Smooth muscle cell (in vitro differentiated cells): ENCODE measurements at regions not wholly inside any gene's neighbourhood (a gene's known extent, or its start where the extent isn't known, plus 50 kb on each side); places are given as distances from the start of the nearest gene placed in this dataset.

Experiments
- DNase-seq: peaks from one replicate; lab custom pipeline; 2025; ENCODE audit not compliant: unreplicated experiment; lab: John Stamatoyannopoulos, UW
- H2AFZ ChIP-seq: fragments of 200-600 bp; sonication (generic); 2 replicates; pipeline ENCODE4 v1.6.0; 2016; ENCODE audit warnings: antibody characterized with exemption, low read depth, mild to moderate bottlenecking
- H3F3A ChIP-seq: fragments of 200-600 bp; sonication (generic); 2 replicates; pipeline ENCODE4 v1.6.0; 2017; ENCODE audit warnings: antibody characterized with exemption, low read depth
- H3K27ac ChIP-seq: fragments of 200-600 bp; sonication (generic); 2 replicates; pipeline ENCODE4 v1.5.1; 2016; ENCODE audit warnings: low read depth, mild to moderate bottlenecking
- H3K27me3 ChIP-seq: fragments of 200-600 bp; sonication (generic); 2 replicates; pipeline ENCODE4 v1.6.1; 2016; ENCODE audit warnings: low read depth, mild to moderate bottlenecking
- H3K36me3 ChIP-seq: fragments of 200-600 bp; sonication (generic); 2 replicates; pipeline ENCODE4 v1.5.1; 2016; ENCODE audit warnings: low read depth
- H3K4me1 ChIP-seq: fragments of 200-600 bp; sonication (generic); 2 replicates; pipeline ENCODE4 v1.5.1; 2016; ENCODE audit warnings: low read depth
- H3K4me2 ChIP-seq: fragments of 200-600 bp; sonication (generic); 2 replicates; pipeline ENCODE4 v1.6.0; 2016; ENCODE audit warnings: mild to moderate bottlenecking
- H3K4me3 ChIP-seq: fragments of 200-600 bp; sonication (generic); 2 replicates; pipeline ENCODE4 v1.5.1; 2016; ENCODE audit warnings: mild to moderate bottlenecking
- H3K79me2 ChIP-seq: fragments of 200-600 bp; sonication (generic); 2 replicates; pipeline ENCODE4 v1.6.0; 2016; ENCODE audit warnings: low read depth, mild to moderate bottlenecking
- H3K9ac ChIP-seq: fragments of 200-600 bp; sonication (generic); 2 replicates; pipeline ENCODE4 v1.6.0; 2016; ENCODE audit warnings: low read depth
- H3K9me3 ChIP-seq: fragments of 200-600 bp; sonication (generic); replicated peaks from 2 replicates; pipeline ENCODE4 v1.5.1; 2016; ENCODE audit warnings: low read depth
- H4K20me1 ChIP-seq: fragments of 200-600 bp; sonication (generic); 2 replicates; pipeline ENCODE4 v1.6.0; 2016; ENCODE audit warnings: low read depth
- CTCF ChIP-seq: fragments of 200-600 bp; sonication (generic); IDR thresholded peaks from 2 replicates; pipeline ENCODE4 v1.5.1; 2017; ENCODE audit warnings: borderline replicate concordance, mild to moderate bottlenecking, antibody characterized with exemption; ENCODE audit not compliant: insufficient read depth, poor library complexity, severe bottlenecking
- WGBS: methylation state at CpG from one replicate; pipeline ENCODE4 v1.1.7; 2016; ENCODE audit warnings: low lambda C conversion rate; 5-methylcytosine and 5-hydroxymethylcytosine counted together

DNA sequence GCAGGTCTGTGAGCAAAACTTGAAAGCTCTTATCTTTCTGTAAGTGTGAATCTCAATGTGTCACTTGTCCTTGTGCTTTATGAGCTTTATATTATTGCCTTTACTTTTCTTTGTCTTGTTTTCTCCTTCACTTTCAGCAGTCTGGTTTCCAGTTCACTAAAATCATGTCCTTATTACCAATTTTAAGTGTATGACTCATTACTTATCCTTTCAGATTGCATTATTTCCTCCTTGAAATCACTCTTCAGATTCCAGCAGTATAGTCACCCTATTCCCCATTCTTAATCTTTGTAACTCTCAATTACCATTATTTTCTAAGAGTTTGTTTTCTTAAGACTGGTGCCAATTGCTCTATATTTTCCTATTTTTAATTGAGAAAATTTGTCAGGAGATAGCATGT lies 117.4 kb upstream of the GRIK2 start:
- no peaks in the 10 kb centered on the region for H3F3A ChIP-seq
- DNase-seq = no peak
- H3K36me3 ChIP-seq = no peaks in the 10 kb centered on the region

DNA sequence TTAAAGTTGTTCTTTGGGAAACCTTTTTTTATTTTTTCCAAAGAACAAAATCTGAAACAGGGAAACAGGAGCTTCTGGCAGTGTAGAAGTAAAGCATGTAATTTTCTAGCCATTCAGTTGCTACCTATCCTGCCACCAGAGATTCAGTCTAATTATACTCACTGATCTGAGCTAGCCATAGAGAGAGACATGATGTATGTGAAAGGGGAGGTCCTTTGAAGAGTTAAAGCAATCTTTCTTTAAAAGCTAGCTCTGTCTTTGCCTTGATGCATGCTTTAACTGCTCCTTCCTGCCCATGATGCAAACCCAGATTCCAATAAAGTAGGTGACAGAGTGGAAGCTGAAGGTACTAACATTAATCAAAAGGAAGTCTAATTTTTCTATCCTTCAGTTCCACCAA lies 114.1 kb upstream of the GRIK2 start:
- no peaks in the 10 kb centered on the region for H3K4me1 ChIP-seq
- no peaks in the 10 kb centered on the region for H3K79me2 ChIP-seq
- H3K27me3 ChIP-seq = no peaks in the 10 kb centered on the region
- H3F3A ChIP-seq = no peaks in the 10 kb centered on the region
- H3K4me3 ChIP-seq = no peak overlapping the region
- no peak overlapping the region for H3K27ac ChIP-seq
- no peaks in the 10 kb centered on the region for H4K20me1 ChIP-seq
- no peak for TF ChIP-seq CTCF
- H3K36me3 ChIP-seq = no peaks in the 10 kb centered on the region
- H3K9ac ChIP-seq = no peak overlapping the region
- no peaks in the 10 kb centered on the region for H3K9me3 ChIP-seq
- H3K4me2 ChIP-seq = no peak overlapping the region
- H2AFZ ChIP-seq = no peak overlapping the region
- no peak for DNase-seq

More for the DNA sequence above, 117.4 kb upstream of the GRIK2 start:
- no peak overlapping the region for H3K4me3 ChIP-seq
- no peak overlapping the region for H2AFZ ChIP-seq
- H3K27ac ChIP-seq = no peak overlapping the region
- H3K27me3 ChIP-seq = no peaks in the 10 kb centered on the region
- no peaks in the 10 kb centered on the region for H3K9me3 ChIP-seq
- H4K20me1 ChIP-seq = no peaks in the 10 kb centered on the region
- H3K4me2 ChIP-seq = no peak overlapping the region
- TF ChIP-seq CTCF = no peak
- H3K79me2 ChIP-seq = no peaks in the 10 kb centered on the region
- H3K9ac ChIP-seq = no peak overlapping the region
- no peaks in the 10 kb centered on the region for H3K4me1 ChIP-seq

DNA sequence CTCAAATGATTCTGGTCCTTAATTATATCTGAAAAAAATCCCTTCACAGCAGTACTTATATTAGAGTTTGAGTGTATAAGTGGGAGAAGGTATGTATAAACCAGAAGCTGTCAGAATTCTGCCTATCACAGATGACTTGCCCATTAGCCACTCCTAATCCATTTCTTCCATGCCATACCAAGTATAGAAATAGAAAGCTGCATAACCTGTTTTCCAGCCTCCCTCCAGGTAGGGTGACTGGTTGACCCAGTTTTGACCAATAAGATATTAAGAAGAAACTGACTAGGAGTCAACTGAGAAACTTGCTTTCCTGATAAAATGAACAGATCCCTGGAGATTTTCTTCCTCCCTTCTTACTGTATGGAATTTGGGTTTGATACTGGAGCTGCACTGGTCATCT lies 112.2 kb upstream of the GRIK2 start:
- H2AFZ ChIP-seq = no peak overlapping the region
- H3K4me3 ChIP-seq = no peak overlapping the region
- H3K9me3 ChIP-seq = no peaks in the 10 kb centered on the region
- no peak overlapping the region for H3K9ac ChIP-seq
- no peak for DNase-seq
- no peaks in the 10 kb centered on the region for H3F3A ChIP-seq
- TF ChIP-seq CTCF = no peak
- no peaks in the 10 kb centered on the region for H3K79me2 ChIP-seq
- no peaks in the 10 kb centered on the region for H4K20me1 ChIP-seq
- no peak overlapping the region for H3K4me2 ChIP-seq
- H3K27ac ChIP-seq = no peak overlapping the region
- no peaks in the 10 kb centered on the region for H3K4me1 ChIP-seq
- H3K27me3 ChIP-seq = no peaks in the 10 kb centered on the region
- H3K36me3 ChIP-seq = no peaks in the 10 kb centered on the region

DNA sequence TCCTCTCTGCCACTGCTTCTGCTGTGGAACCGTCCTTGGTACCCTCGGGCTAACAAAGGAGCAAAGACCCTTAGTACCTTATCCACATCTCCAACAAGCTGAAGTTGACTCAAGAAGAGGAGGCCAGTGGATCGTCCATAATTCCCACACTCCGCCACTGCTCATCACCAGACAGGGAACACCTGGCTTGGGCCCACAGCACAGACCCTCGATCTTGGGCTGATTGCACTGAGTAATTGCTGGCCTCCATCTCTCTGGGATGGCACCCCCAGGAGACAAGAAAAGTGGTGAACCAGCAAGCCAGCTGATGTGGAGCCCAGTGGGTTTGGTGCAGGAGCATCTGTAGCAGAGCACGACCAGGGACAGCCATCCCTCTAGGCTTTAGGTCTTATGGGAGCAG lies 109.4 kb upstream of the GRIK2 start:
- no peaks in the 10 kb centered on the region for H3K27me3 ChIP-seq
- TF ChIP-seq CTCF = no peak
- H3K4me2 ChIP-seq = no peak overlapping the region
- H3K36me3 ChIP-seq = no peaks in the 10 kb centered on the region
- no peak overlapping the region for H3K27ac ChIP-seq
- whole genome bisulfite sequencing = 92% methylated on average over 6 of the region's 6 CpGs
- no peaks in the 10 kb centered on the region for H3K4me1 ChIP-seq
- H3K79me2 ChIP-seq = no peaks in the 10 kb centered on the region
- no peak overlapping the region for H3K4me3 ChIP-seq
- H3K9me3 ChIP-seq = no peaks in the 10 kb centered on the region
- H3K9ac ChIP-seq = no peak overlapping the region
- H2AFZ ChIP-seq = no peak overlapping the region
- no peak for DNase-seq
- H3F3A ChIP-seq = no peaks in the 10 kb centered on the region
- H4K20me1 ChIP-seq = no peaks in the 10 kb centered on the region
